Liver (tissue), 8 donors: ENCODE measurements at regions not wholly inside any gene's neighbourhood (a gene's known extent, or its start where the extent isn't known, plus 50 kb on each side); places are given as distances from the start of the nearest gene placed in this dataset.
A peak's percentile ranks its signal among the peaks of the same experiment; 100 is the strongest.

Source experiments
- DNase-seq: peaks from one replicate; pipeline ENCODE4 v3.0.0-alpha.2; 2017; ENCODE audit warnings: low spot score
- H3K27ac ChIP-seq, 2 donors: one replicate each; pipeline ENCODE4 v1.7.0; 2013; ENCODE audit warnings: inconsistent platforms in 2 of 2, low read length in 2 of 2, control low read depth in 1 of 2, low read depth in 1 of 2, mild to moderate bottlenecking in 1 of 2
- H3K27me3 ChIP-seq, 4 donors: one replicate each; pipeline versions ENCODE4 v1.6.1 to v1.7.0; 2013; ENCODE audit warnings: low read length in 3 of 4, inconsistent platforms in 1 of 4, mild to moderate bottlenecking in 1 of 4, moderate library complexity in 1 of 4; ENCODE audit not compliant: control insufficient read depth in 4 of 4, insufficient read depth in 4 of 4
- H3K36me3 ChIP-seq, 4 donors: one replicate each; pipeline versions ENCODE4 v1.6.1 to v1.7.0; 2013; ENCODE audit warnings: low read length in 3 of 4, mild to moderate bottlenecking in 3 of 4, low read depth in 1 of 4, moderate library complexity in 1 of 4; ENCODE audit not compliant: control insufficient read depth in 4 of 4, insufficient read depth in 3 of 4
- H3K4me1 ChIP-seq, 4 donors: one replicate each; pipeline versions ENCODE4 v1.6.1 to v1.7.0; 2013; ENCODE audit warnings: low read length in 3 of 4, mild to moderate bottlenecking in 3 of 4, moderate library complexity in 1 of 4; ENCODE audit not compliant: control insufficient read depth in 4 of 4, insufficient read depth in 4 of 4
- H3K4me3 ChIP-seq, 3 donors: one replicate each; pipeline versions ENCODE4 v1.6.1 to v1.7.0; 2013; ENCODE audit warnings: low read length in 3 of 3, control low read depth in 1 of 3, low read depth in 1 of 3, mild to moderate bottlenecking in 1 of 3
- H3K9ac ChIP-seq, 2 donors: one replicate each; pipeline ENCODE4 v1.7.0; 2013; ENCODE audit warnings: low read length in 2 of 2, mild to moderate bottlenecking in 2 of 2, moderate library complexity in 2 of 2, control low read depth in 1 of 2, low read depth in 1 of 2
- H3K9me3 ChIP-seq, 4 donors: one replicate each; pipeline versions ENCODE4 v1.6.1 to v1.7.0; 2013; ENCODE audit warnings: low read length in 3 of 4; ENCODE audit not compliant: control insufficient read depth in 4 of 4
- ATF3 ChIP-seq: IDR thresholded peaks from 2 replicates; pipeline ENCODE4 v1.6.1; 2016; ENCODE audit warnings: antibody characterized with exemption
- CTCF ChIP-seq: fragments of 150-350 bp; IDR thresholded peaks from 2 replicates; pipeline ENCODE4 v1.5.1; 2017; ENCODE audit warnings: improper control_type of control experiment, low read depth, low read length; ENCODE audit not compliant: missing input control
- EGR1 ChIP-seq, 2 donors: IDR thresholded peaks; 2 replicates each; pipeline ENCODE4 v1.6.1; 2016 to 2018; ENCODE audit warnings: antibody characterized with exemption in 2 of 2, low read depth in 2 of 2
- FOXA1 ChIP-seq: IDR thresholded peaks from 2 replicates; pipeline ENCODE4 v1.6.1; 2016; ENCODE audit warnings: antibody characterized with exemption
- FOXA2 ChIP-seq: IDR thresholded peaks from 2 replicates; pipeline ENCODE4 v1.6.1; 2016; ENCODE audit warnings: antibody characterized with exemption
- GABPA ChIP-seq, 2 donors: IDR thresholded peaks in 1 of 2; conservative IDR thresholded peaks in 1 of 2; 2 replicates each; pipeline ENCODE4 v1.6.1; 2016; ENCODE audit warnings: antibody characterized with exemption in 2 of 2, mild to moderate bottlenecking in 1 of 2, moderate library complexity in 1 of 2
- HNF4A ChIP-seq, 2 donors: conservative IDR thresholded peaks; 2 replicates each; pipeline ENCODE4 v1.6.1; 2016; ENCODE audit warnings: antibody characterized with exemption in 2 of 2, mild to moderate bottlenecking in 2 of 2
- JUND ChIP-seq, 2 donors: IDR thresholded peaks; 2 replicates each; pipeline ENCODE4 v1.6.1; 2016; ENCODE audit warnings: antibody characterized with exemption in 2 of 2
- NR2F2 ChIP-seq: IDR thresholded peaks from 2 replicates; pipeline ENCODE4 v1.6.1; 2016; ENCODE audit warnings: antibody characterized with exemption
- RAD21 ChIP-seq, 2 donors: IDR thresholded peaks; 2 replicates each; pipeline ENCODE4 v1.6.1; 2016; ENCODE audit warnings: antibody characterized with exemption in 2 of 2, mild to moderate bottlenecking in 2 of 2
- REST ChIP-seq: IDR thresholded peaks from 2 replicates; pipeline ENCODE4 v1.6.1; 2016; ENCODE audit warnings: antibody characterized with exemption, mild to moderate bottlenecking
- RXRA ChIP-seq, 2 donors: IDR thresholded peaks; 2 replicates each; pipeline ENCODE4 v1.6.1; 2017 to 2018; ENCODE audit warnings: antibody characterized with exemption in 2 of 2, mild to moderate bottlenecking in 1 of 2
- SP1 ChIP-seq: IDR thresholded peaks from 2 replicates; pipeline ENCODE4 v1.6.1; 2018; ENCODE audit warnings: antibody characterized with exemption, mild to moderate bottlenecking
- TAF1 ChIP-seq: conservative IDR thresholded peaks from 2 replicates; pipeline ENCODE4 v1.6.1; 2016; ENCODE audit warnings: antibody characterized with exemption, mild to moderate bottlenecking
- YY1 ChIP-seq: IDR thresholded peaks from 2 replicates; pipeline ENCODE4 v1.6.1; 2016; ENCODE audit warnings: antibody characterized with exemption, mild to moderate bottlenecking
- ZBTB33 ChIP-seq: IDR thresholded peaks from 2 replicates; pipeline ENCODE4 v1.6.1; 2016; ENCODE audit warnings: antibody characterized with exemption
- WGBS: extraction: QIAGEN DNeasy Blood & Tissue Kit; methylation state at CpG from one replicate; pipeline ENCODE4 v1.1.7; 2013; 5-methylcytosine and 5-hydroxymethylcytosine counted together
- TF ChIP-seq, protein P1 (sequence below): IDR thresholded peaks from 2 replicates; pipeline ENCODE4 v1.6.1; 2016; ENCODE audit warnings: antibody characterized with exemption
- donor health status: healthy.
- donor health status: healthy.
- donor health status: healthy.
- donor health status: healthy.
- donor health status: healthy.

DNA sequence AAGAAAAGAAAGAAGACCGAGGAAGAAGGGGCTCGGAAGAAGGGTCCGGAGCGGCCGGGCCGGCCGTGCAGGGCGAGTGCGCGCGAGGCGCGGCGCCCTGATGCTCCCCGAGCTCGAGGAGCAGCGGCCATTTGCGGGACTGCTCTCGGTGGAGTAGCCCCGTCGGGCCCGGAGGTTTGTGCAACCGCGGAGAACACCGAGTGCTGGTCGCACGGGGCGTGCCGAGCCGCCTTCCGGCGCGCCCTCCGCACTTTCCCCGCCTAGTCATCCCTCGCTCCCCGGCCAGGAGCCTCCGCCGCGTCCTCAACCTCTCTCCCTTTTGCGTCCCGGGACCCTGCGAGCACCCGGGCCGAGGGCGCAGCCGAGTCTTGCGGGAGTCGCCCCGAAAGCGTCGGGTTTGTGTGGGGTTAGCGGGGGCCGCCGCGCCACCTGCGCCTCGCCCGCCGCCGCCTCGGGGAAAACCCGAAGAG lies 127.4 kb downstream of the LAS1L start:
- H3K4me1 ChIP-seq: no peaks in the 10 kb centered on the region
- no peaks in the 10 kb centered on the region for H3K36me3 ChIP-seq
- TF ChIP-seq FOXA1: no peak
- TF ChIP-seq HNF4A (conservative IDR thresholded peaks at IDR 0.05): no peak
- no peak for TF ChIP-seq ATF3
- no peak for TF ChIP-seq EGR1 (IDR thresholded peaks at IDR 0.05; ENCODE audit: low read depth in 2 of 2)
- no peak for TF ChIP-seq REST
- TF ChIP-seq SP1: no peak
- no peak for TF ChIP-seq RXRA (IDR thresholded peaks at IDR 0.05)
- no peak for TF ChIP-seq FOXA2
- no peak for TF ChIP-seq GABPA (IDR thresholded peaks at IDR 0.05 in 1 of 2, conservative IDR thresholded peaks at IDR 0.05 in 1 of 2)
- TF ChIP-seq, protein P1, sequence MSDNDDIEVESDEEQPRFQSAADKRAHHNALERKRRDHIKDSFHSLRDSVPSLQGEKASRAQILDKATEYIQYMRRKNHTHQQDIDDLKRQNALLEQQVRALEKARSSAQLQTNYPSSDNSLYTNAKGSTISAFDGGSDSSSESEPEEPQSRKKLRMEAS: no peak
- TF ChIP-seq JUND (IDR thresholded peaks at IDR 0.05): no peak
- no peak for TF ChIP-seq RAD21 (IDR thresholded peaks at IDR 0.05)
- no peak for TF ChIP-seq CTCF
- no peak overlapping the region for H3K9ac ChIP-seq
- DNase-seq: no peak
- H3K4me3 ChIP-seq: peak overlapping the region in 1 of 3 donors; percentile 34
- 4% methylated on average over 63 of the region's 63 CpGs for WGBS
- peaks cover 0 to 5% (median 0%) of the 10 kb centered on the region in 4 donors for H3K9me3 ChIP-seq
- H3K27ac ChIP-seq: no peak overlapping the region
- no peaks in the 10 kb centered on the region for H3K27me3 ChIP-seq

GRCh38 chrX:65406532-65406931 lies 128.1 kb downstream of the LAS1L start:
- Histone ChIP-seq H3K4me3 (peak overlapping the region in 1 of 3 donors; percentile 11), H3K36me3 (no peaks in the 10 kb centered on the region), H3K4me1 (no peaks in the 10 kb centered on the region), H3K27ac (no peak overlapping the region), H3K9ac (no peak overlapping the region), H3K9me3 (peaks cover 0 to 5% (median 0%) of the 10 kb centered on the region in 4 donors), H3K27me3 (peaks cover 0 to 3% (median 0%) of the 10 kb centered on the region in 4 donors)
- 5% methylated on average over 48 of the region's 52 CpGs for WGBS
- DNase-seq: no peak
- TF ChIP-seq SP1 (no peak), TAF1 (no peak), RXRA (IDR thresholded peaks at IDR 0.05) (no peak), EGR1 (IDR thresholded peaks at IDR 0.05; ENCODE audit: low read depth in 2 of 2) (no peak), REST (no peak), ZBTB33 (no peak), FOXA2 (no peak), YY1 (no peak), CTCF (no peak), RAD21 (IDR thresholded peaks at IDR 0.05) (no peak), NR2F2 (no peak), GABPA (IDR thresholded peaks at IDR 0.05 in 1 of 2, conservative IDR thresholded peaks at IDR 0.05 in 1 of 2) (no peak), FOXA1 (no peak), JUND (IDR thresholded peaks at IDR 0.05) (no peak)
- TF ChIP-seq, protein P1: no peak
